Fibroblast of pulmonary artery (primary cell): ENCODE measurements at regions not wholly inside any gene's neighbourhood (a gene's known extent, or its start where the extent isn't known, plus 50 kb on each side); places are given as distances from the start of the nearest gene placed in this dataset.

Source experiments
- DNase-seq: peaks from one replicate; pipeline ENCODE4 v3.0.0-alpha.2; 2010; ENCODE audit warnings: low read depth
- H3K4me3 ChIP-seq: replicated peaks from 2 replicates; pipeline ENCODE4 v1.5.1; 2011; ENCODE audit warnings: low read depth, mild to moderate bottlenecking, control low read depth, low read length, moderate library complexity
- CTCF ChIP-seq: IDR thresholded peaks from 2 replicates; pipeline ENCODE4 v1.5.1; 2011; ENCODE audit warnings: mild to moderate bottlenecking, control low read depth, low read length, inconsistent platforms; ENCODE audit errors: missing control alignments

DNA sequence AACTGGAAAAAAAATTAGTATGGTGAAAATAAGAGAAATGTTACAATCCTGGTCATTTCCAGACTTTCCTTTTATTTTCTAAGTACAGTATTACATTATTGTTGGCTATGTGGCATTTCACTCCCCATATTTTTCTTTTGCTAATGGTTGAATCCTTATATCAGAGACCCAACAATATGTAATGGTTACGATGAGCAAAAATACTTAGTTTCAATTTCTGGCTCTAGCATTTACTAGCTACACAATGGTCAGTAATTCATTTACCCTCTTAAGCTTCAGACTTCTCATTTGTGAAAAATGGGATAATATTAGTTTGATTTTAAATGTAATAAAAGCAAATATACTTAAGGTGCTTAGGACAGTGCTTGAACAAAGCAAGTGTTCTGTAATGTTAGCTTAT, 942.9 kb upstream of the PABPC4L start:
- H3K4me3 ChIP-seq = no peak overlapping the region
- TF ChIP-seq CTCF = no peak
- no peak for DNase-seq

DNA sequence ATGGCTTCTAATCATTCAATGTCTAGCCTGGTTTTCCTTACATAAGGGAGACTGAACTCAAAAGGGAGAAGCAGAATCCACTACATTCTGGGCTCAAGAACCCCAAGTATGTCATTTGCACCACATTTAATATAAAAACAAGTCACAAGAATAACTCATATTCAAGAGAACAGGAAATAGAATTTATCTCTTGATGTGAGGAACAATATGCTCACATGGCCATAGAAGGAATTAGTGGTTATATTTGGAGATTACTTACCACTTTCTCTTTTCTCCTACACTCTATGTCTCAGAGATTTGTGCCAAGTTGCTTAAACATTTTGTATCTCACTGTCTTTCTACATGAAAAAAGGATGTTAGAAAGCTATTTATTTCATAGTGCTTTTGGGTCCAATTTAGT, 922.6 kb upstream of the PABPC4L start:
- no peak for DNase-seq
- TF ChIP-seq CTCF = no peak
- H3K4me3 ChIP-seq = no peak overlapping the region

DNA sequence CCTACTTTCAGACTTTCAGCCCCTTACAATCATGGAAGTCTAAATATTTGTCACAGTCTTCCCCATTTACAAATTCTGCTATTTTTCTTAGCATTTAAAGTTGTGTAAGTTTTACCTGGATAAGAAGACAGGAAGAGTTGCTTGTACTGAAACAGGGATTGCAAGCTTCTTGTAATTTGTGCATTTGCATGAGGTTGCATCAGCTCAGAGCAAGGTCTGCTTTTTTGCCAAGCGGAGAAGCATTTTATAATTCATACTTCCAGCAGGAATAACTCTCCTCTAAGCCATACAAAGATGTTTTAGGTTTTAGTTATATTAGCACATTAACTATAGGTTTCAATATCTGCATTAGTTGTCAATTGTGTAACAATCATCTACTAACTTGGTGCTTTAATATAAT, 922.0 kb upstream of the PABPC4L start:
- no peak overlapping the region for H3K4me3 ChIP-seq
- DNase-seq = no peak
- TF ChIP-seq CTCF = no peak

DNA sequence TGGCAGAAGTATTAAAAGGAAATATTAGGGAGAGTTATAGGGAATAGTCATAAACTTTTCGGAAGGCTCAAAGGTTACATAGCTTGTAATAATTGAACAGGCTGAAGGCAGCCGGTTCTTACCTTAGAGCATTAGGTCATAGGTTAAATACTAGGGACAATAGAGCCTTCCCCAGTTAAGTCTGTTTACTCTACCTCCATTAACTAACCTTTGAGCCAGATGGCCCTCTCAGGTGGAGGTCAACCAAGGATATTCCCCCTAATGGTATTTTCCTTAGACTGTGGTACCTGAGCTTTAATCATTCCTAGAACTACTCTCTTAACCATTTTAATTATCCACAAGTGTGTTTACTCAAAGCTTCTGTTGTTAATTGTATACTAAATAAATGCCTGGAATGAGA, 920.9 kb upstream of the PABPC4L start:
- no peak for DNase-seq
- TF ChIP-seq CTCF = no peak
- H3K4me3 ChIP-seq = no peak overlapping the region

DNA sequence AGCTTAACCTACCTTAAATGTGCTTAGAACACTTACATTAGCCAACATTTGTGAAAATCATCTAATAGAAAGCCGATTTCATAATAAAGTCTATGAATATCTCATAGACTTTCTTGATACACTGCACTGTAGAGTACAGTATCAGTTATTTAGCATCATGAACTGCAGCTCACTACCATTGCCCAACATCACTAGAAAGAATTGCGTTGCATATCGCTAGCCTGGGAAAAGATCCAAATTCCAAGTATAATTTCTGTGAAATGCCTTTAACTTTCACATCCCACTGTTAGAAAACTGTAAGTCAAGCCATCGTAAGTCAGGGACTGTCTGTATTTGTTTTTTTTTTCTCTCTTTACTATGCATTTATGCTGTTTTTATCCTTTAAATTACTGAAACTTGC, 918.6 kb upstream of the PABPC4L start:
- no peak for TF ChIP-seq CTCF
- DNase-seq = peak; percentile 67

DNA sequence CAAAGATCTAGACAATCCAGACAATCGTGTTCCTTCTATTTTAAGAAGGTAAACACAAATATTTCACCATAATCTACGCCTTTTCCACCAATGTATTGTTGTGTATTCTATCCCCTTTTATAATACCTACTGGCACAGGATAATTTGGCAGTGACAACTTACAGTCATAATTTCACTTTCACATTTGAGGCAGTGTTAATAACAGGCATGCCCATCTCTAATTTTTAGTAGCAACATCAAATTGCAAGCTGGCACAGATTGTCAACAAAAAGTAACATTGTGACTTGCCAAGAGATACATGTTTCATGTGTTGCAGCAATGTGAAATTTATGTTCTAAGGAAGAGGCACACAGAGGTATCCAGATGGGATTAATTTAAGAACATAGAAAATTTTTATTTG, 912.5 kb upstream of the PABPC4L start:
- TF ChIP-seq CTCF = no peak
- H3K4me3 ChIP-seq = no peak overlapping the region
- DNase-seq = no peak

More for the DNA sequence above, 918.6 kb upstream of the PABPC4L start:
- no peak overlapping the region for H3K4me3 ChIP-seq

DNA sequence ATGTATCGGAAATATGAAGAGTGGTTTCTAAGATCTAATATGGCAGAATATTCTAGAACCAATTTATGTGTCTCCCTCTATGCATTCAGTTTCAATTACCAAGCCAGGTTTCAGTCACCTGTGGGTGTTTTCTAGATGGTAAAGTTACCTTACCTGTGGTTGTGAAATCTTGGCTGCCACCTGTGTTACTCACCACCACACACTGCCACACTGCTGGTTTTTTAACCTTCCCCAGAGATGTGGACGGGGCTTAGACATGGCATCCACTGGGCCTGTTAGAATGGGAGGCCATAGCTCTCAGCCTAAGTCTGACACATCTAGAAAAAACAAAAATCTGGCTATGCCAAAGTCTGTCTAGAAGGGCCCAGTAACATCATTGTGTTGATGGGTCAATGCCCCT, 896.5 kb upstream of the PABPC4L start:
- no peak overlapping the region for H3K4me3 ChIP-seq
- no peak for TF ChIP-seq CTCF
- DNase-seq = no peak
